ENCODE measurements at regions not wholly inside any gene's neighbourhood (a gene's known extent, or its start where the extent isn't known, plus 50 kb on each side); places are given as distances from the start of the nearest gene placed in this dataset.
"Not testable (repeated sequence)": the region's sequence is repeated elsewhere in the genome, so short reads cannot be mapped to it uniquely, and the experiment has no call there.

- DNase-seq, result no peak
Observed at GRCh38 chr11:21625982-21626381, 566.9 kb upstream of the ANO5 start.

- DNase-seq, result no peak
Observed at GRCh38 chr11:21628641-21629040, 564.2 kb upstream of the ANO5 start.

- DNase-seq, result no peak
Observed at GRCh38 chr11:21630934-21631478, 561.9 kb upstream of the ANO5 start.

GRCh38 chr11:21631991-21632390, 560.9 kb upstream of the ANO5 start:
- DNase-seq, result no peak

GRCh38 chr11:21634491-21634890, 558.4 kb upstream of the ANO5 start:
- no peak for DNase-seq

GRCh38 chr11:21634956-21635355, 557.9 kb upstream of the ANO5 start:
- DNase-seq, result no peak

GRCh38 chr11:21635394-21636145, 557.3 kb upstream of the ANO5 start:
- no peak for DNase-seq

GRCh38 chr11:21636561-21636960, 556.3 kb upstream of the ANO5 start:
- no peak for DNase-seq

- DNase-seq, result no peak
Observed at GRCh38 chr11:21640491-21640890, 552.4 kb upstream of the ANO5 start.

- DNase-seq, result no peak
Observed at GRCh38 chr11:21641869-21642268, 551.0 kb upstream of the ANO5 start.

- DNase-seq, result no peak
Observed at GRCh38 chr11:21646351-21646750, 546.5 kb upstream of the ANO5 start.

- DNase-seq, result no peak
Observed at GRCh38 chr11:21650961-21651360, 541.9 kb upstream of the ANO5 start.

- no peak for DNase-seq
Observed at GRCh38 chr11:21653951-21654421, 538.9 kb upstream of the ANO5 start.

- no peak for DNase-seq
Observed at GRCh38 chr11:21656065-21656464, 536.8 kb upstream of the ANO5 start.

GRCh38 chr11:21658654-21659193, 534.2 kb upstream of the ANO5 start:
- no peak for DNase-seq

GRCh38 chr11:21659377-21659776, 533.5 kb upstream of the ANO5 start:
- DNase-seq, result not testable (repeated sequence)

- DNase-seq, result no peak
Observed at GRCh38 chr11:21659961-21660360, 532.9 kb upstream of the ANO5 start.

- DNase-seq, result no peak
Observed at GRCh38 chr11:21675049-21675616, 517.8 kb upstream of the ANO5 start.

GRCh38 chr11:21687643-21688042, 505.2 kb upstream of the ANO5 start:
- no peak for DNase-seq

- no peak for DNase-seq
Observed at GRCh38 chr11:21704539-21704938, 488.3 kb upstream of the ANO5 start.

GRCh38 chr11:21707116-21707739, 485.7 kb upstream of the ANO5 start:
- DNase-seq, result no peak

GRCh38 chr11:21710809-21711208, 482.1 kb upstream of the ANO5 start:
- no peak for DNase-seq

GRCh38 chr11:21711341-21711740, 481.5 kb upstream of the ANO5 start:
- DNase-seq, result no peak

- DNase-seq, result no peak
Observed at GRCh38 chr11:21723678-21724077, 469.2 kb upstream of the ANO5 start.

All from cerebellar nuclear complex (tissue), 1 donor.